ENCODE measurements at regions not wholly inside any gene's neighbourhood (a gene's known extent, or its start where the extent isn't known, plus 50 kb on each side); places are given as distances from the start of the nearest gene placed in this dataset.

GRCh38 chr13:78476910-78477309 lies 126.4 kb downstream of the POU4F1 start:
- Histone ChIP-seq H3K9me3 (ENCODE audit: low read length) (no peaks in the 10 kb centered on the region), H3K79me2 (replicated peaks; ENCODE audit: insufficient read depth, low read length) (no peaks in the 10 kb centered on the region), H2AFZ (ENCODE audit: low read depth, low read length) (no peak overlapping the region), H3K9ac (ENCODE audit: low read length) (no peak overlapping the region), H3K4me3 (ENCODE audit: low read length) (no peak overlapping the region), H4K20me1 (ENCODE audit: insufficient read depth) (no peaks in the 10 kb centered on the region), H3K9me2 (ENCODE audit: insufficient read depth, low read length) (no peaks in the 10 kb centered on the region), H3K27me3 (ENCODE audit: insufficient read depth, low read depth, low read length) (no peaks in the 10 kb centered on the region), H3K36me3 (ENCODE audit: insufficient read depth, low read length) (no peaks in the 10 kb centered on the region), H3F3A (ENCODE audit: insufficient read depth, low read length, poor library complexity, severe bottlenecking) (no peaks in the 10 kb centered on the region), H3K27ac (ENCODE audit: low read length) (no peak overlapping the region), H3K4me2 (ENCODE audit: low read length) (no peak overlapping the region)
- TF ChIP-seq EP300 (conservative IDR thresholded peaks at IDR 0.05; ENCODE audit: poor library complexity, severe bottlenecking) (no peak), RAD21 (conservative IDR thresholded peaks at IDR 0.05) (no peak), REST (IDR thresholded peaks at IDR 0.05; ENCODE audit: borderline replicate concordance) (no peak), CTCF (IDR thresholded peaks at IDR 0.05; ENCODE audit: poor library complexity, severe bottlenecking) (no peak), MXI1 (conservative IDR thresholded peaks at IDR 0.05; ENCODE audit: poor library complexity, severe bottlenecking) (no peak), TAF1 (IDR thresholded peaks at IDR 0.05; ENCODE audit: low read depth) (no peak), POLR2AphosphoS5 (IDR thresholded peaks at IDR 0.05) (no peak), SMC3 (conservative IDR thresholded peaks at IDR 0.05; ENCODE audit: poor library complexity) (no peak), EZH2 (IDR thresholded peaks at IDR 0.05; ENCODE audit: borderline replicate concordance, insufficient read depth, low read length, poor library complexity, severe bottlenecking) (no peak)

GRCh38 chr13:78468621-78469020 lies 134.7 kb downstream of the POU4F1 start:
- no peaks in the 10 kb centered on the region for H3K9me3 ChIP-seq (ENCODE audit: low read length)
- H3K4me2 ChIP-seq (ENCODE audit: low read length), result no peak overlapping the region
- H3K4me3 ChIP-seq (ENCODE audit: low read length), result no peak overlapping the region
- H3K9ac ChIP-seq (ENCODE audit: low read length), result no peak overlapping the region
- no peaks in the 10 kb centered on the region for H3K36me3 ChIP-seq (ENCODE audit: insufficient read depth, low read length)
- no peaks in the 10 kb centered on the region for H3K9me2 ChIP-seq (ENCODE audit: insufficient read depth, low read length)
- H4K20me1 ChIP-seq (ENCODE audit: insufficient read depth), result no peaks in the 10 kb centered on the region
- no peaks in the 10 kb centered on the region for H3K27me3 ChIP-seq (ENCODE audit: insufficient read depth, low read depth, low read length)
- H3K79me2 ChIP-seq (replicated peaks; ENCODE audit: insufficient read depth, low read length), result no peaks in the 10 kb centered on the region
- H3K27ac ChIP-seq (ENCODE audit: low read length), result no peak overlapping the region
- no peak overlapping the region for H2AFZ ChIP-seq (ENCODE audit: low read depth, low read length)
- no peaks in the 10 kb centered on the region for H3F3A ChIP-seq (ENCODE audit: insufficient read depth, low read length, poor library complexity, severe bottlenecking)
- no peak for TF ChIP-seq POLR2AphosphoS5 (IDR thresholded peaks at IDR 0.05)
- no peak for TF ChIP-seq EZH2 (IDR thresholded peaks at IDR 0.05; ENCODE audit: borderline replicate concordance, insufficient read depth, low read length, poor library complexity, severe bottlenecking)
- no peak for TF ChIP-seq RAD21 (conservative IDR thresholded peaks at IDR 0.05)
- no peak for TF ChIP-seq REST (IDR thresholded peaks at IDR 0.05; ENCODE audit: borderline replicate concordance)
- TF ChIP-seq MXI1 (conservative IDR thresholded peaks at IDR 0.05; ENCODE audit: poor library complexity, severe bottlenecking), result no peak
- TF ChIP-seq CTCF (IDR thresholded peaks at IDR 0.05; ENCODE audit: poor library complexity, severe bottlenecking), result no peak
- TF ChIP-seq SMC3 (conservative IDR thresholded peaks at IDR 0.05; ENCODE audit: poor library complexity), result no peak
- no peak for TF ChIP-seq EP300 (conservative IDR thresholded peaks at IDR 0.05; ENCODE audit: poor library complexity, severe bottlenecking)
- TF ChIP-seq TAF1 (IDR thresholded peaks at IDR 0.05; ENCODE audit: low read depth), result no peak

Measured in neural cell (in vitro differentiated cells).